ENCODE measurements at regions not wholly inside any gene's neighbourhood (a gene's known extent, or its start where the extent isn't known, plus 50 kb on each side); places are given as distances from the start of the nearest gene placed in this dataset.

DNA sequence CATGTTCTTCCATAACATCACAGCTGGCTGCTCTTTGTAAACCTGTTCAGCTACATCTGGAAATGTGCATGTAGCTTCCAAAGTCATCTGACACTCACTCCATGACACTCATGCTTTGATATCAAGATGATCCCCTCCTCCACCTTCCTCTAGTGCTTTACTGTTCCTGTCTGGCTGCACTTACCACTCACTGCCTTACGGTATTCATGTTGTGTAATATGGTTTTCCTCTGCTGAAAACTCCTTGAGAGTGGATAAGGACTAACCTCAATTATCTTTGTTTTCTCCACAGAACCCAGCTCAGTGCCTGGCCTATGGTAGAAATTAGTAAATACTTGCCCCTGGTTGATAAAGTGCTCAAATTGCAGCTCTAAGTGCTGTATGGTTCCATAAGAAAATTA is 483.9 kb downstream of the HTR7 start:
- no peaks in the 10 kb centered on the region for H3F3A ChIP-seq (ENCODE audit: insufficient read depth, low read length)
- no peaks in the 10 kb centered on the region for H3K27me3 ChIP-seq (replicated peaks; ENCODE audit: insufficient read depth, low read length)
- TF ChIP-seq EZH2phosphoT487 (IDR thresholded peaks at IDR 0.05; ENCODE audit: low read length) (no peak), EZH2 (optimal IDR thresholded peaks at IDR 0.05; ENCODE audit: low read depth, low read length) (no peak)
- TF ChIP-seq, protein P1, sequence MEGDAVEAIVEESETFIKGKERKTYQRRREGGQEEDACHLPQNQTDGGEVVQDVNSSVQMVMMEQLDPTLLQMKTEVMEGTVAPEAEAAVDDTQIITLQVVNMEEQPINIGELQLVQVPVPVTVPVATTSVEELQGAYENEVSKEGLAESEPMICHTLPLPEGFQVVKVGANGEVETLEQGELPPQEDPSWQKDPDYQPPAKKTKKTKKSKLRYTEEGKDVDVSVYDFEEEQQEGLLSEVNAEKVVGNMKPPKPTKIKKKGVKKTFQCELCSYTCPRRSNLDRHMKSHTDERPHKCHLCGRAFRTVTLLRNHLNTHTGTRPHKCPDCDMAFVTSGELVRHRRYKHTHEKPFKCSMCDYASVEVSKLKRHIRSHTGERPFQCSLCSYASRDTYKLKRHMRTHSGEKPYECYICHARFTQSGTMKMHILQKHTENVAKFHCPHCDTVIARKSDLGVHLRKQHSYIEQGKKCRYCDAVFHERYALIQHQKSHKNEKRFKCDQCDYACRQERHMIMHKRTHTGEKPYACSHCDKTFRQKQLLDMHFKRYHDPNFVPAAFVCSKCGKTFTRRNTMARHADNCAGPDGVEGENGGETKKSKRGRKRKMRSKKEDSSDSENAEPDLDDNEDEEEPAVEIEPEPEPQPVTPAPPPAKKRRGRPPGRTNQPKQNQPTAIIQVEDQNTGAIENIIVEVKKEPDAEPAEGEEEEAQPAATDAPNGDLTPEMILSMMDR (IDR thresholded peaks at IDR 0.05; ENCODE audit: low read length), result no peak
- no peak overlapping the region for H3K4me3 ChIP-seq (ENCODE audit: low read length)
- no peak overlapping the region for H2AFZ ChIP-seq (ENCODE audit: low read length)
- H3K4me1 ChIP-seq (ENCODE audit: low read length), result no peaks in the 10 kb centered on the region
- no peak overlapping the region for H3K9ac ChIP-seq (ENCODE audit: low read length)
- H3K9me3 ChIP-seq (replicated peaks; ENCODE audit: insufficient read depth, low read length), result no peaks in the 10 kb centered on the region
- H3K9me2 ChIP-seq (replicated peaks; ENCODE audit: insufficient read depth, low read length), result no peaks in the 10 kb centered on the region
- H4K20me1 ChIP-seq (ENCODE audit: insufficient read depth, low read length), result no peaks in the 10 kb centered on the region
- no peaks in the 10 kb centered on the region for H3K79me2 ChIP-seq (ENCODE audit: low read length)
- no peaks in the 10 kb centered on the region for H3K36me3 ChIP-seq (replicated peaks; ENCODE audit: insufficient read depth, low read length)
- no peak overlapping the region for H3K4me2 ChIP-seq (ENCODE audit: low read depth, low read length)
- no peak overlapping the region for H3K27ac ChIP-seq (ENCODE audit: low read length)
- DNase-seq, result no peak

DNA sequence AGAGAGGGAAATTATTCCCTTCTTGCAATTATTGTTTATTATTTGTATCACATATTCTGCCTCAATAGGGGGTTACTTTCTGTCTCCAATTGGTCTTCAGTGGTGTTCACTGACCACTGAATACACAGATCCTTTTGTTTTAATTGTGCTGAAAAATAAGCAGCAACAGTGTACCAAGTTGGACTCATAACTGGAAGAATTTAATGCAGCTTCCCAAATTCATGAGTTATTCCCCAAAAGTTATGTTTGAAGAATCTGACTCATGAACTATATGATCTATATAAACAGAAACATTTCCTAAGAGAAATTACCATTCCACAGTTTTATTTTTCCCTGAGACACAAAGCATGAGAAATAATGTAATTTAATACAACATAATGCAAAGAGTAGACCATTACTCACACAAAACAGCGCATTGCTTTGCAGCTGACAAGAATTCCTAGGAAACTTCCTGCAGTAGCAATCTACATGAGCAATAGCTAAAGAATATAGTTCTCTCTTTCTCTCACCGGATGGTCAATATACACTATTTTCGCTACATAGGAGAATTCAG is 479.2 kb downstream of the HTR7 start:
- Histone ChIP-seq H3K4me2 (ENCODE audit: low read depth, low read length) (no peak overlapping the region), H3K27ac (ENCODE audit: low read length) (no peak overlapping the region), H4K20me1 (ENCODE audit: insufficient read depth, low read length) (no peaks in the 10 kb centered on the region), H3K4me1 (ENCODE audit: low read length) (no peaks in the 10 kb centered on the region), H3K79me2 (ENCODE audit: low read length) (no peaks in the 10 kb centered on the region), H3K9me2 (replicated peaks; ENCODE audit: insufficient read depth, low read length) (no peaks in the 10 kb centered on the region), H2AFZ (ENCODE audit: low read length) (no peak overlapping the region), H3K4me3 (ENCODE audit: low read length) (no peak overlapping the region), H3K9ac (ENCODE audit: low read length) (no peak overlapping the region), H3F3A (ENCODE audit: insufficient read depth, low read length) (no peaks in the 10 kb centered on the region), H3K9me3 (replicated peaks; ENCODE audit: insufficient read depth, low read length) (no peaks in the 10 kb centered on the region), H3K36me3 (replicated peaks; ENCODE audit: insufficient read depth, low read length) (no peaks in the 10 kb centered on the region), H3K27me3 (replicated peaks; ENCODE audit: insufficient read depth, low read length) (no peaks in the 10 kb centered on the region)
- no peak for TF ChIP-seq EZH2phosphoT487 (IDR thresholded peaks at IDR 0.05; ENCODE audit: low read length)
- no peak for TF ChIP-seq EZH2 (optimal IDR thresholded peaks at IDR 0.05; ENCODE audit: low read depth, low read length)
- TF ChIP-seq, protein P1 (IDR thresholded peaks at IDR 0.05; ENCODE audit: low read length), result no peak
- DNase-seq, result no peak

DNA sequence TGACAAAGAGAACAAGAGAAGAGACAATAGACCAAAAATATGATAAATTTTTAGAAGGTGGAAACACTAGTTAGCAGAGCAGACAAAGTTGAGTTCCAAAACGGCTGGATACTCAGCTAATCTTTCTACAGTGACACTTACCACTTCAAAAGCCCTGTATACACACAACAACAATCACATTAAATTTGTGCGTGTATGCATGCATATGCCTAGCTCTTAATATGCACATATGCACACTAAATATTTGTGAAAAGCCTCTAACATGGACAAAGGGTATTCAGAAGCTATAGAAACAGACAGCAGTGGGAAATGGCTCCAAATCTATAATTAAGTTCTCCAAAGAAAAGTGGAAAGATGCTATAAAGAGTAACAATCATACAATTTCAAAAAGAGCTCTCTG is 476.4 kb downstream of the HTR7 start:
- no peak overlapping the region for H3K27ac ChIP-seq (ENCODE audit: low read length)
- H3K9me2 ChIP-seq (replicated peaks; ENCODE audit: insufficient read depth, low read length), result no peaks in the 10 kb centered on the region
- H3F3A ChIP-seq (ENCODE audit: insufficient read depth, low read length), result no peaks in the 10 kb centered on the region
- H3K4me2 ChIP-seq (ENCODE audit: low read depth, low read length), result no peak overlapping the region
- H3K9me3 ChIP-seq (replicated peaks; ENCODE audit: insufficient read depth, low read length), result no peaks in the 10 kb centered on the region
- H2AFZ ChIP-seq (ENCODE audit: low read length), result no peak overlapping the region
- TF ChIP-seq EZH2phosphoT487 (IDR thresholded peaks at IDR 0.05; ENCODE audit: low read length) (no peak), EZH2 (optimal IDR thresholded peaks at IDR 0.05; ENCODE audit: low read depth, low read length) (no peak)
- TF ChIP-seq, protein P1 (IDR thresholded peaks at IDR 0.05; ENCODE audit: low read length), result no peak
- no peak for DNase-seq
- no peaks in the 10 kb centered on the region for H3K36me3 ChIP-seq (replicated peaks; ENCODE audit: insufficient read depth, low read length)
- no peak overlapping the region for H3K4me3 ChIP-seq (ENCODE audit: low read length)
- no peaks in the 10 kb centered on the region for H3K27me3 ChIP-seq (replicated peaks; ENCODE audit: insufficient read depth, low read length)
- no peak overlapping the region for H3K9ac ChIP-seq (ENCODE audit: low read length)
- no peaks in the 10 kb centered on the region for H4K20me1 ChIP-seq (ENCODE audit: insufficient read depth, low read length)
- no peaks in the 10 kb centered on the region for H3K79me2 ChIP-seq (ENCODE audit: low read length)
- H3K4me1 ChIP-seq (ENCODE audit: low read length), result no peaks in the 10 kb centered on the region

Measured in MM.1S (cell line).